ENCODE measurements at regions not wholly inside any gene's neighbourhood (a gene's known extent, or its start where the extent isn't known, plus 50 kb on each side); places are given as distances from the start of the nearest gene placed in this dataset.

DNA sequence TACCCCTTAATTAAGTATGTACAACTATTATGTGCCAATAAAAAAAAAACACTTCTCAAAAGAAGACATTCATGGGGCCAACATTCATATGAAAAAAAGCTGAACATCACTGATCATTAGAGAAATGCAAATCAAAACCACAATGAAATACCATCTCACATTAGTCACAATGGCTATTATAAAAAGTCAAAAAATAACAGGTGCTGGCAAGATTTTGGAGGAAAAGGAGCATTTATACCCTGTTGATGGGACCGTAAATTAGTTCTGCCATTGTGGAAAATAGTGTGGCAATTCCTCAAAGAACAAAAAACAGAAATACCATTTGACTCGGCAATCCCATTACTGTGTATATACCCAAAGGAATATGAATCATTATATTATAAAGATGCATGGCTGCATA is 229.9 kb downstream of the PAPSS1 start:
- H3K4me3 ChIP-seq (ENCODE audit: insufficient read depth, low read depth, low read length): no peak overlapping the region
- ATAC-seq (ENCODE audit: low read depth) (no peak), DNase-seq (no peak)
- ChIA-PET POLR2A (ENCODE audit: unreplicated experiment) (no interaction called here), CTCF (no interaction called here)
- H3K4ac ChIP-seq (ENCODE audit: low read depth, low read length): no peak overlapping the region
- WGBS, 2 experiments (ENCODE audit: extremely low coverage in 2 of 2, insufficient read length in 1 of 2): no CpG with 5 or more reads among the region's 2 CpGs
- BruUV-seq (replicated peaks): no TSS peak
- H2AFZ ChIP-seq (replicated peaks; ENCODE audit: low read length, poor library complexity): no peak overlapping the region
- no peak overlapping the region for H4K8ac ChIP-seq (ENCODE audit: low read depth in 2 of 2, low read length in 2 of 2)
- no peak overlapping the region for H2AK9ac ChIP-seq (replicated peaks; ENCODE audit: low read depth, low read length, poor library complexity)
- H3K27ac ChIP-seq (ENCODE audit: insufficient read depth, low read length): no peak overlapping the region
- H3K27me3 ChIP-seq (ENCODE audit: control insufficient read depth, insufficient read depth, low read length): no peaks in the 10 kb centered on the region
- TF ChIP-seq RFX5 (IDR thresholded peaks at IDR 0.05; ENCODE audit: low read depth, low read length) (no peak), CHD1 (IDR thresholded peaks at IDR 0.05; ENCODE audit: low read depth, low read length) (no peak), NFE2L2 (IDR thresholded peaks at IDR 0.05; ENCODE audit: low read depth, low read length) (no peak), RAD21 (IDR thresholded peaks at IDR 0.05; ENCODE audit: low read length) (no peak), BHLHE40 (IDR thresholded peaks at IDR 0.05; ENCODE audit: low read depth, low read length) (no peak), MAZ (IDR thresholded peaks at IDR 0.05; ENCODE audit: borderline replicate concordance, low read depth, low read length) (no peak), MXI1 (IDR thresholded peaks at IDR 0.05; ENCODE audit: borderline replicate concordance, low read depth, low read length) (no peak), FOS (IDR thresholded peaks at IDR 0.05; ENCODE audit: low read depth, low read length) (no peak), RCOR1 (IDR thresholded peaks at IDR 0.05; ENCODE audit: insufficient replicate concordance, low read length) (no peak), POLR2A (IDR thresholded peaks at IDR 0.05; ENCODE audit: low read depth, low read length) (no peak), CEBPB (IDR thresholded peaks at IDR 0.05; ENCODE audit: low read depth, low read length) (no peak), MAFK (IDR thresholded peaks at IDR 0.05; ENCODE audit: low read depth, low read length) (no peak), SMC3 (IDR thresholded peaks at IDR 0.05; ENCODE audit: low read depth, low read length) (no peak)
- TF ChIP-seq, protein P1, sequence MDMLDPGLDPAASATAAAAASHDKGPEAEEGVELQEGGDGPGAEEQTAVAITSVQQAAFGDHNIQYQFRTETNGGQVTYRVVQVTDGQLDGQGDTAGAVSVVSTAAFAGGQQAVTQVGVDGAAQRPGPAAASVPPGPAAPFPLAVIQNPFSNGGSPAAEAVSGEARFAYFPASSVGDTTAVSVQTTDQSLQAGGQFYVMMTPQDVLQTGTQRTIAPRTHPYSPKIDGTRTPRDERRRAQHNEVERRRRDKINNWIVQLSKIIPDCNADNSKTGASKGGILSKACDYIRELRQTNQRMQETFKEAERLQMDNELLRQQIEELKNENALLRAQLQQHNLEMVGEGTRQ (IDR thresholded peaks at IDR 0.05; ENCODE audit: low read depth, low read length): no peak
- TF ChIP-seq, protein P2, sequence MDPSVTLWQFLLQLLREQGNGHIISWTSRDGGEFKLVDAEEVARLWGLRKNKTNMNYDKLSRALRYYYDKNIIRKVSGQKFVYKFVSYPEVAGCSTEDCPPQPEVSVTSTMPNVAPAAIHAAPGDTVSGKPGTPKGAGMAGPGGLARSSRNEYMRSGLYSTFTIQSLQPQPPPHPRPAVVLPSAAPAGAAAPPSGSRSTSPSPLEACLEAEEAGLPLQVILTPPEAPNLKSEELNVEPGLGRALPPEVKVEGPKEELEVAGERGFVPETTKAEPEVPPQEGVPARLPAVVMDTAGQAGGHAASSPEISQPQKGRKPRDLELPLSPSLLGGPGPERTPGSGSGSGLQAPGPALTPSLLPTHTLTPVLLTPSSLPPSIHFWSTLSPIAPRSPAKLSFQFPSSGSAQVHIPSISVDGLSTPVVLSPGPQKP (IDR thresholded peaks at IDR 0.05; ENCODE audit: borderline replicate concordance, low read depth, low read length): no peak
- TF ChIP-seq, protein P3, sequence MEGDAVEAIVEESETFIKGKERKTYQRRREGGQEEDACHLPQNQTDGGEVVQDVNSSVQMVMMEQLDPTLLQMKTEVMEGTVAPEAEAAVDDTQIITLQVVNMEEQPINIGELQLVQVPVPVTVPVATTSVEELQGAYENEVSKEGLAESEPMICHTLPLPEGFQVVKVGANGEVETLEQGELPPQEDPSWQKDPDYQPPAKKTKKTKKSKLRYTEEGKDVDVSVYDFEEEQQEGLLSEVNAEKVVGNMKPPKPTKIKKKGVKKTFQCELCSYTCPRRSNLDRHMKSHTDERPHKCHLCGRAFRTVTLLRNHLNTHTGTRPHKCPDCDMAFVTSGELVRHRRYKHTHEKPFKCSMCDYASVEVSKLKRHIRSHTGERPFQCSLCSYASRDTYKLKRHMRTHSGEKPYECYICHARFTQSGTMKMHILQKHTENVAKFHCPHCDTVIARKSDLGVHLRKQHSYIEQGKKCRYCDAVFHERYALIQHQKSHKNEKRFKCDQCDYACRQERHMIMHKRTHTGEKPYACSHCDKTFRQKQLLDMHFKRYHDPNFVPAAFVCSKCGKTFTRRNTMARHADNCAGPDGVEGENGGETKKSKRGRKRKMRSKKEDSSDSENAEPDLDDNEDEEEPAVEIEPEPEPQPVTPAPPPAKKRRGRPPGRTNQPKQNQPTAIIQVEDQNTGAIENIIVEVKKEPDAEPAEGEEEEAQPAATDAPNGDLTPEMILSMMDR (conservative IDR thresholded peaks at IDR 0.05; ENCODE audit: low read depth, low read length): no peak
- no peak overlapping the region for H3K4me2 ChIP-seq (ENCODE audit: low read depth, low read length)
- no peaks in the 10 kb centered on the region for H3K9me3 ChIP-seq (ENCODE audit: control insufficient read depth, insufficient read depth, low read length)
- no peaks in the 10 kb centered on the region for H3K4me1 ChIP-seq (ENCODE audit: control insufficient read depth, insufficient read depth, low read length)
- in situ Hi-C loops (cut with MboI; ENCODE audit: low sequenced_read_pairs): no loop called here
- no peak overlapping the region for H4K91ac ChIP-seq (ENCODE audit: insufficient read depth, low read depth, low read length)
- no peaks in the 10 kb centered on the region for H3K9me1 ChIP-seq (ENCODE audit: insufficient read depth, low read length)
- no peak overlapping the region for H2AK5ac ChIP-seq (ENCODE audit: low read depth, low read length)
- no peaks in the 10 kb centered on the region for H4K20me1 ChIP-seq (ENCODE audit: insufficient read depth, low read length)
- no peak overlapping the region for H2BK120ac ChIP-seq (ENCODE audit: low read depth, low read length)
- dilution Hi-C loops (cut with HindIII; ENCODE audit: low sequenced_read_pairs, unreplicated experiment): no loop called here
- H3K56ac ChIP-seq (ENCODE audit: extremely low read depth, insufficient read depth, low read length): no peak overlapping the region
- no peak overlapping the region for H4K5ac ChIP-seq (ENCODE audit: low read depth, low read length)
- no peak overlapping the region for H2BK5ac ChIP-seq (ENCODE audit: low read depth, low read length, poor library complexity, severe bottlenecking)
- H2BK15ac ChIP-seq (ENCODE audit: low read depth, low read length): no peak overlapping the region
- H3K18ac ChIP-seq (ENCODE audit: low read depth, low read length): no peak overlapping the region
- no peak overlapping the region for H3K9ac ChIP-seq (ENCODE audit: low read depth, low read length)
- no peaks in the 10 kb centered on the region for H3K79me1 ChIP-seq (ENCODE audit: low read depth in 1 of 2, low read length in 2 of 2)
- H3K23ac ChIP-seq (ENCODE audit: low read depth, low read length): no peak overlapping the region
- intact Hi-C loops (cut with micrococcal nuclease): no loop called here
- no peak overlapping the region for H3K14ac ChIP-seq (replicated peaks; ENCODE audit: low read depth, low read length)
- H2BK20ac ChIP-seq (ENCODE audit: low read depth, low read length): no peak overlapping the region
- no peaks in the 10 kb centered on the region for H3K36me3 ChIP-seq (ENCODE audit: control insufficient read depth, insufficient read depth, low read length)
